HG03442 (cell line): ENCODE measurements at regions not wholly inside any gene's neighbourhood (a gene's known extent, or its start where the extent isn't known, plus 50 kb on each side); places are given as distances from the start of the nearest gene placed in this dataset.
A peak's percentile ranks its signal among the peaks of the same experiment; 100 is the strongest.
"Not testable (repeated sequence)": the region's sequence is repeated elsewhere in the genome, so short reads cannot be mapped to it uniquely, and the experiment has no call there.

ENCODE experiments used
- ATAC-seq: cut with Tn5 transposase; IDR thresholded peaks from one replicate; pipeline ENCODE4 v1.9.1; 2021; ENCODE audit warnings: mild to moderate bottlenecking, moderate library complexity; ENCODE audit not compliant: unreplicated experiment

DNA sequence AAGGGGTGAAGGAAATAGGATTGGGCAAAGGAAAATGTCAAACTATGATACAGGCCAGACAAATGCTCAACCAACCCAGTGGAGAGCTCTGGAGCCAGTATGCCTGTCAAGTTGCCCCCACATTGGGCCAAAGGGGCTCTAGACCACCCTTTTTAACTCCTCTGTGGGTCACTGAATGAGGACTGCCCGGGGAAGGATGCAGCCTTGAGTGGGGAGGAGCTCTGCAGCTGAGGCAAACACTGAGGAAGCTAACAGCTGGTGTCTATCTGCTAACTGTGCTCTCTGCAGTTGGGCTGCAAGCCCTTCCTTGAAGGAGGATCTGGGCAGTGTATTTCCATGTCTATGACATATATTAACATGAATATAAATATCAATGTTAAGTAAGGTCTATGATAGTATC lies 98.4 kb upstream of the PRSS16 start:
- no peak for ATAC-seq

DNA sequence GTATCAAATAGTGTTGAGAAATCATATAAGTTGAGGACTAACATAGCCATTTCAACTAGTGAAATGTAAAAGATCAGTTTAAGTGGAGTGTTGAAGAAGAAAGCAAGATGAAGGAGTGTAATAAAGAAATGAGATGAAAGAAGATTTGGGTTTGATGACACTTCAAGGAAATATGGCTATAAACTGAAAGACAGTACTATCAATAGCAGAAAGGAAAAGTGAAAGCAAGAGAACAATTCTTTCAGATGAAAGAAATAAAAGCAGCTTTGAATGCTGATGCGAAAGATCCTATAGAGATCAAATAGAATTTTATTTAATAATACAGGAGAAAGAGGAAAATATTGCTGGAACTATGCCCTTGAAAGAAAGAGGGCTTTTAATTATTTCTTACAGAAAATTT lies 92.8 kb upstream of the PRSS16 start:
- ATAC-seq: no peak

DNA sequence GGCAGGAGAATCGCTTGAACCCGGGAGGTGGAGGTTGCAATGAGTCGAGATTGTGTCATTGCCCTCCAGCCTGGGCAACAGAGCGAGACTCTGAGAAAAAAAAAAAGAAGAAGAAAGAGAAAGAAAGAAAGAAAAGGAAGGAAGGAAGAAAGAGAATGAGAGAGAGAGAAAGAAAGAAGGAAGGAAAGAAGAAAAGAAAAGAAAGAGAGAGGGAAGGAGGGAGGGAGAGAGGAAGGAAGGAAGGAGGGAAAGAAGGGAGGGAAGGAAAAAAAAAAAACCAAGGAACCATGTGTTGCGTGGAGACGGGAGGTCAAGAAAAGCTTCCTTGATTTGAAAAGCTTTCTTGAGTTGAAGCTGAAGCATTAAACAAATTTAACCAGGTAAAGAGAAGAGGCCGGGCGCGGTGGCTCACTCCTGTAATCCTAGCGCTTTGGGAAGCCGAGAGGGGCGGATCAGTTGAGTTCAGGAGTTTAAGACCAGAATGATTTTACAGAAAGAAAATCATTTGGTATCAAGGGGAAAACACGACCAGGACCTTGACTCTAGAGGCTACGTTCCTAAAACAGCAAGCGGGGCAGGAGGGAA lies 90.5 kb upstream of the PRSS16 start:
- ATAC-seq: no peak

DNA sequence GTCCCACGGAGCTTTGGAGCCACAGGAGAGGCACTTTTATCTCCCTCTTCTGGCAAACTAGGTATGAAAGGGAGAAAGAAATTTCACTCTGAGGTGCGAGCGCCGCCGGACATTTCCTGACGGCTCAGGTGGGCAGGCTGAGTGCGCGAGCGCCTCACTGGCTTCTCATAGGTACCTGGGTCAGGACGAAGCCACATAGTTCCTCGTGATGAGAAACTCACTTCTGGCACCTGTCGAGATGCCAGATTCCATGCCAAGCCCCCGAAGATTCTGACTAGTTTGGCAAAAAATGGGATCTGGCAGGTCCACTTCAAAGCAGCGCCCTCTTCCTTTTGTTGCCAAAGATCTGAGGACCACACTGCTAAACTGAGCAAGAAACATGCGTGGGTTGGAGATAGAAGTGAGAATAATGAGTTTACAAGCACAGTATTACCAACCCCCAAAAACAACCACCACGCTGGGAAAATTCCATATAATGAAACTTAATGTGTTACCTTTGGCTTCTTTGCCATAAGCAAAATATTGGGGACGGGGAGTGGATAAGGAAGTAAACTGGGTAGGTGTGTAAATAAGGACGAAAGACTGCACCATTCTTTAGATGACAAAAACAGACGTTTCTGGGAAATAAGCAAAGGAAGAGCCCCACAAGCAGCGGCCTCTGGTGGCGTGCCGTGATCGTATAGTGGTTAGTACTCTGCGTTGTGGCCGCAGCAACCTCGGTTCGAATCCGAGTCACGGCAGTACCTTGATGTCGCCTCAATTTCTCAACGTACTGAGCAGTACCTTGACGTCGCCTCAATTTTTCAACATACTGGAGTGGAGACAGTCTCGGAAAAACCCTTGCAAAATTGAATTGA lies 89.8 kb upstream of the PRSS16 start:
- peak; percentile 56 for ATAC-seq

DNA sequence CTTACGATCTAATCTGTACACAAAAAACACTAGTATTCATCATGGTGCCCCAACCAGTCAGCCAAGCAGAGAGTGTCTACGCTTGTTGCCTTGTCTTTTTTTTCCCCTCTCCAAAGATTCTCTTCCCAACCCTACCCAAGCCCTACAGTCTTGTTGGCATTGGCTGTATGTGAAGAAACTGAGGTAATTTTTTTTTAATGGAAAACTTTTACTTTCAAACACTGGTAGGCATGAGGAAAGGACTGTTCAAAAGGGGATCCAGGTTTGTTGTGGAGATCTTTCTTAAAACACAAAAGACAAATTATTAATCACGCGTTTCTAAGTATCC lies 89.2 kb upstream of the PRSS16 start:
- ATAC-seq: no peak

DNA sequence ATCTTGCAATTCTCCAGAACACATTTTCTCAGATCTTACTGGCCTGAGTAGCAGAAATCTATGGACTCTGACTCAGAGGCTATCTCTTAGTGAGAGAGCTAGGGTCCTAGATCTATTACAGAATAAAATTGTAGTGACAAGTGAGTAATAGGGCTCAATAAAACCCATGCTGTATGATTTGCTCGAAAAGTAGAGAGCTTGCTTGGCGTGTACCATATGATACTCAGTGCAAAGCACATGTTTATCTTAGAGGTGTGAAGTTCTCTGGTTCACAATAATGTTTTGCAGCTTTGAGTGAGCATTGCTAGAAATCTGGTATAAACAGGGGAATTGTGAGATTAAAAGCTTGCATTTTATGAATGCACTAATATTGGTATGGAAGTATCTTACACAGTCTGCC lies 87.8 kb upstream of the PRSS16 start:
- ATAC-seq: no peak

DNA sequence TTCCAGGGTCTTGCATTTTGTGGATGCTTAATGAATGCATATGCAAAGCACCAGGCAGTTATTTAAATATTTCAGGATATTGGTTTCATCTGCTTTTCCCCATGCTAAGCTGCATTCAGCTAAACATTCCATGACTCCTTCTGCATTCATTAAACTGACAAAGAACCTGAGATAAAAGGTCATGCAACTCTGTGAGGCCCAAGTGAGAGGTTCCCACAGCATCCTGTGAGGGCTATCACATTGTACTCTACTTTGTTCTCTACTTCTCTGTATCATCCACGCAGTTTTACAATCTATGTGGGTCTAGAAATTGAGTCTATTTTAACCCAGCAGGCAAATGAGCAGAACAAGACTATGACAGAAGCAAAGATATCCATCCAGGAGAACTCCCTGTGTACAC lies 86.4 kb upstream of the PRSS16 start:
- ATAC-seq: no peak

DNA sequence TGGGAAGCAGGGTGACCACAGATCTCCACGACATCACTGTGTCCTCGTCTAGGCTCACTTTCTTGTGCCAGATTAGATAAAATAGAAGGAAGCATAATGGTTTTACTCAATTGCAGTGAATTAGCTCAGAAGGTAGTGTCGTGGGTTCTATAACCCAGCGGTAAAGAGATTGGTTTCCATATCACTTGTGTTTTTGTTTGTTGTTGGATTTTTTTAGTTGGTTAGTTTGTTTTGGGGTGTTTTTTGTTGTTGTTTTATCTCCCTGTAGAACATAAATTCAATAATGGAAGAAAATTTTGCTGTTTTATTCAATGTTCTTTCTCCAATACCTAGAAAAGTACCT lies 85.9 kb upstream of the PRSS16 start:
- no peak for ATAC-seq

DNA sequence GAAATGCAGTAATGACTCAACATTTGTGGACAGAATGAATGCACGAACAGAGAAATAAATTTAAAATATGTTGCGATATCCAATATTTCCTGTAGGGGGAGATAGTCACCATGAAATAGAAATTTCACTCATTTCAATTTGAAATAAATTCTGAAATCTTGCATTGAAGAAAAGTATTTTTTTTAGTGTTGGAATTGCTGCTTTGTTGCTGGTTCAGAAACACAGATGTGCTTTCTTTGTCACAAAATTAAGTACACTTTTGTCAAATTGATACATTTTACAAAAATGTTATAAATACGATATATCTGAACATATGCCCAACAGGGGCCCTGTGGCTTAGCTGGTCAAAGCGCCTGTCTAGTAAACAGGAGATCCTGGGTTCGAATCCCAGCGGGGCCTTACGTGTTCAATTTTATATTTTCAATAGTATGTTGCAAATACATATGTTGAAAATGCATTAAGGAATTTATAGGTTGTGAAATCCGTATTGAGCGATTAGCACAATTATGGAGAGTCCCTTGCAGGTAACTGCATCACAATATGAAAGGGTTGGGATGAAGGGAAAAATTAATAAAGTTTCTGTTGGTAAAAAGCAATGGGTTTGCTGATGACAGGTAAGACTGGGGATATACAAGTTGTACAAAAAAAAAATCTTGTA lies 85.4 kb upstream of the PRSS16 start:
- ATAC-seq: no peak

DNA sequence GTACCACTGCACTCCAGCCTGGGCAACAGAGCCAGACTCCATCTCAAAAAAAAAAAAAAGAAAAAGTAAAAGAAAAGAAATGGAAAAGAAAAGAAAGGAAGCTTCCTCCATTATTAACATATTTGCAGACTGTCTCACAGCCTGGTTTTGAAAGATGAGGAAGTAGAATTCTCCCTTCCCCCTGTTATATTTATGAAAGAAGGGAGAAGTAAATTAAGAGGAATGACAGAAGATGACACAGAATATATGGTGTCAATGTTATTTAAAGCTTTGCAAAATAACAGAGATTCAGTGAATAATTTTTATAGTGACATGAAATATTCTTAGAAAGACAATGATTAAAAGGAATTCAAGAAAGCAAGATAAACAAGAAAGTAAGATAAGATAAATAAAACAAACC lies 83.7 kb upstream of the PRSS16 start:
- ATAC-seq: no peak

DNA sequence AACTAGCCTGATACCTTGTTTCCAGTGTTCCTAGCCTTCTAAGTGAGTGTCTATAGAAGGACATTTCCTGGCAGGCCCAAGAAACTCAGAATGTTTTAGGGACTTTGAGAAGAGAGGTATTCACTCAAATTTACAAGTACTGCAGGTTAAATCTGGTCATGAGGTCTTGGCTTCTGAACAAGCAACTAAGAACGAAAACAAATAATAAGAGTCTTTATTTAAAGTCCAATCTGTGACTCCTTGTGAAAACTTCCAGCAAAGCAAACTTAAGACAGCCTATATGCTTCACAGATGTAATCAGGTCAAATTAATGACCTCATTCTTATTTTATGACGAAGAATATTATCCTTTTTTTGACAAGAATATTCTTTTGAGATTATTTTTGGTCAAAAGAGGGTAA lies 79.4 kb upstream of the PRSS16 start:
- no peak for ATAC-seq

DNA sequence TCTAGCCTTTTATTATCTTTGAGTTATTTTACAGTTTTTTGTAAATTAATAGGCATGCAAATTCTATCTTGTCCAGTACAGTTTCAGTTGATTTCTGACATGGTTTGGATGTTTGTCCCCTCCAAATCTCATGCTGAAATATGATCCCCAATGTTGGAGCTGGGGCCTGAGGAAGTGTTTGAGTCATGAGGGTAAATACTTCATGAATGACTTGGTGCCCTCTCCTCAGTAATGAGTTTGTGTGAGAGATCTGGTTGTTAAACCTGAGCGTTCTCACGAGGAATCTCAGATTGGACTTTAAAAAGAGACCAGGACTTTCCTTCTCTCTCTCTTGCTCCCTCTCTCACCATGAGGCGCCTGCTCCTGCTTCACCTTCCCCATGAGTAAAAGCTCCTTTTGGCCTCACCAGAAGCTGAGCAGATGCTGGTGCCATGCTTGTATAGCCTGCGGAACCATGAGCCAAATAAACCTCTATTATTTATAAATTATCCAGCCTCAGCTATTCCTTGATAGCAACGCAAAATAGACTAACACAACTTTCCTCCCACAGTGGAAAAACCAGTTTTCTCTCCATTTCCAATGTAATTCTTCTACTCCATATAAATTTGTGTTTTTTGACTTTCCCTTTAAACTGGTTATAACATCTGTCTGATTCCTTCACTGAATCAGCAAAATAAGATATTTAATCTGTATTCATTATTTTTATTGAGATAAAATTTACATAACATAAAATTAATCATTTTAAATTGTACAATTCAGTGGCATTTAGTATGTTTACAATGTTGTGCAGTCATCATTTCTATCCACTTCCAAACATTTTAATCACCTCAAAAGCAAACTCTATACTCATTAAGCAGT lies 78.7 kb upstream of the PRSS16 start:
- no peak for ATAC-seq

DNA sequence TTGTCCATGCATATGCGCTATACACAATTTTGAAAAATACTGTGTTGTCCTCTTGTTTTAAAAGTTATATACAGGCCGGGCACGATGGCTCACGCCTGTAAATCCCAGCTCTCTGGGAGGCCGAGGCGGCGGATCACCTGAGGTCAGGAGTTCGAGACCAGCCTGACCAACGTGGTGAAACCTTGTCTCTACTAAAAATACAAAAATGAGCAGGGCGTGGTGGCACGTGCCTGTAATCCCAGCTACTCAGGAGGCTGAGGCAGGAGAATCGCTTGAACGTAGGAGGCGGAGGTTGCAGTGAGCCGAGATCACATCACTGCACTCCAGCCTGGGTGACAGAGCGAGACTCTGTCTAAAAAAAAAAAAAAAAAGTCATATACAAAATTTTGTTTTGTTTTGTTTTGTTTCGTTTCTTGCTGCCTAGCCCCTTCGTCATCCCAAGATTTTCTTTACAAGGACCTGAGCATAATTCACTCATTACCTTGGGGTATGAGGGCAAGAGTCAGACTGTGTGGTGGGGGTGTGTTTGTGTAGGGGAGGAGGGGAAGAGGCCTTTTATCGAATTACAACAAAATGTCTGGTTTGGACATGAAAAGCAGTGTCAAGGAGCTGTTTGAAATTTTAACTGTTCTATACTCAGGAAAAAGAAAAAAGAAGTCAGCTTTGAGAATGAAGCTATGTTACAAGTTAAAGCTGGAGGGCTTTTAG lies 74.8 kb upstream of the PRSS16 start:
- ATAC-seq: not testable (repeated sequence)

DNA sequence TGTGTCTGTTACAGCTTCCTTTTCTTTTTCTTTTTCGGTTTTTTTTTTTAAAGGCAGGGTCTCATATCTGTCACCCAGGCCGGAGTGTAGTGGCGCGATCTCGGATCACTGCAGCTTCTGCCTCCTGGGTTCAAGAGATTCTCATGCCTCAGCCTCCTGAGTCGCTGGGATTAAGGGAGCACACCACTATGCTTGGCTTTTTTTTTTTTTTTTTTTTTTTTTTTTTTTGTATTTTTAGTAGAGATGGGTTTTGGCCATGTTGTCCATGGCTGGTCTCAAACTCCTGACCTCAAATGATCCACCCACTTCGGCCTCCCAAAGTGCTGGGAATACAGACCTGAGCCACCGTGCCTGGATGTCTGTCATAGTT lies 74.3 kb upstream of the PRSS16 start:
- ATAC-seq: not testable (repeated sequence)

DNA sequence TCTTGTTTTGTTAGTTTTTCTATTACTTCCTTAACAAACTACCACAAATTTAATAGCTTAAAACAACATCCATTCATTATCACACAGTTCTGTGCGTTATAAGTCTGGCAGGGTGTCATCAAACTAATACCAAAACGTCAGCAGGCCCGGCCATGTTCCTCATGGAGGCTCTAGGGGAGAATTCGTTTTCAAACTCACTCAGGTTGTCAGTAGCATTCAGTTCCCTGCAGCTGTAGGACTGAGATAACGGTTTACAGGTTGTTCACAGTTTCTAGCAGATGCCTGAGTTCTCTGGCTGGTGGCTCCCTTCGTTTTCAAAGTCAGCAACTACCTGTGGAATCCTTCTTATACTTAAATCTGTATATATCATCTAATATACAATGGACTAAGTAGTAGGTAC lies 72.5 kb upstream of the PRSS16 start:
- no peak for ATAC-seq

DNA sequence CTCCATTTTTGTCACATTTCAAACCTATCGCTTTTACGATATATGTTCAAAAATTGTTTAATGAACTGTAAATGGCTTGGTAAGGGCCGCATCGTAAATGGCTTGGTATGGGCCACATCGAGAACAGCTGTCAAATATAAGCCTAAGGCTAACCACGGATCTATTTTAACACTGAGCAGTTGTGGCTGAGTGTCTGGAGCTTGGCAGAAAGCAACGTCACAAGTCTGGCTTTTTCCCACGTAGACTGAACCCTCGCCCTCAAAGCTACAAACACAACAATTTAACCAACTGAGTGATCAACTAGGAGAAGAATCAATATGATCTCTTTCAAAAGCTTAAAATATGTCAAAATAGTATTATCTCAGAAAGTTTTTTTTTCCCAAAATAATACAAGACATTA lies 71.4 kb upstream of the PRSS16 start:
- ATAC-seq: no peak

DNA sequence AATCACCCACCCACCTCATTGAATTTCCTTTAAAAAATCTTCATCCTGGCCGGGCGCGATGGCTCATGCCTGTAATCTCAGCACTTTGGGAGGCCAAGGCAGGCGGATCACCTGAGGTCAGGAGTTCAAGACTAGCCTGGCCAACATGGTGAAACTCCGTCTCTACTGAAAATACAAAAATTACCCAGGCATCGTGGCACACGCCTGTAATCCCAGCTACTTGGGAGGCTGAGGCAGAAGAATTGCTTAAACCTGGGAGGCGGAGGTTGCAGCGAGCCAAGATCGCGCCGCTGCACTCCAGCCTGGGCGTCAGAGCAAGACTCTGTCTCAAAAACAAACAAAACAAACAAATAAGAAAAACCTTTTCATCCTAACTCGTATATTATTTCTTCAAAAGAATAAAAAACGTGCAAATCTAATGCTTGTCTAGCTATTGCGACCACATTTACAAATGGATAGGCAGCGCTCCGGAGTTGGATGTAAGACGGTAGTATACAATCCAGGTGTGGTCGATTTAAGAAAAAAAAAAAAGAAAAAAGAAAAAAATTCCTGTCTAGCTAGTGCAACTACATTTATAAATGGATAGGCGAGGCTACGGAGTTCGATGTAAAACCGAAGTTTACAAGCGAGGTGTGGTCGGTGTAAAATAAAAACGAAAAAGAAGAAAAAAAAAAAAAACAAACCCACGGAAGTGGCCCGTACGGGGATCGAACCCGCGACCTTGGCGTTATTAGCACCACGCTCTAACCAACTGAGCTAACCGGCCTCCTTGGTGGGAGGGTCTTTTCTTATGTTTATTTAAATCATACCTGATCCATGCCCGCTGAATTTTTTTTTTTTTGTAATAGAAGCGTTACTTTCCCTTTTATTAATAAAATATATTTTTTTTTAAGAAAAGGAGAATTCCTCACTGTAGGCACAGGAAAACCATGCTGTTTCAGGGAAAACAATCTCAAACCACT lies 70.7 kb upstream of the PRSS16 start:
- ATAC-seq: peak; percentile 36

DNA sequence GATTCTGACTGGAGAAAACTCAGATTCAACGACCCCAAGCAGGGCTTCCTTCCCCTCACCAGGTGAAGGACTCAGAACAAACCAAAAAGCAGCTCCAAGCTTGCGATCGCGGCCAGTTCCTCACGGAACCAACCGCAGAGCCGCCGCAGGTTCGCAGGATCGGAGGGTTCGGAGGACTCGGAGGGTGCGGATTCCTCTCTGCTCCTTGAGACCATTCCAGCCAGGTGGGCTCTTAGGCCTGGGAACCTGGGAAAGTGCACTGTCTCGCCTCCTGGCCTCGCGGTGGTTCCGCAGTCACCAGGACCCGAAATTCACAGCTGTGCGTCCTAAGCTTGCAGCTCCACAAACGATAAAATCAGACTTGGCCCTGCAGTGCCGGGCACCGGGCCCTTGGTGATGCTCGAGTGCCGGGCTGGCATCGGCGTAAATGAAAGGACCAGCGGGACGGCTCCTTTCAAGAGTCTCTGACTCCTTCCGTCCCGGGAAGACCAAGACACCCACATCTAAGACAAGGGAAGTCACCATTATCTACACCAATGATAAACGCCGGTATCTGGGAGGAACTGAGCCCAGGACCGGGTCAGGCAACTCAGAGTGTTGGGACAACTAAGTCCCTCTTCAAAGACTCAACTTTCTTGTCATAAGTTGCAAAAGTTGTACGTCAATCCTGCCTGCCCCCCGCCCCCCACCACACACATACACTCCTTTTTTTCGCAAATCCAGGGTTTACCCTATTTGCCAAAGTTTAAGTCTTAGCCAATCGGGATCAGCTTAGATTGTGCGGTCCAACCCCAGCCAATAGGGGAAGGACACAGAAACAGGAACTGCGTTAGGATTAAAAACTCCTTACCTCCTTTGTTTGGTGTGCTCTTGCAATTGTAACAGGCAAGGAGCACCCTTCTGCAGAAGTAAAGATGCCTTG lies 69.8 kb upstream of the PRSS16 start:
- peak; percentile 70 for ATAC-seq

DNA sequence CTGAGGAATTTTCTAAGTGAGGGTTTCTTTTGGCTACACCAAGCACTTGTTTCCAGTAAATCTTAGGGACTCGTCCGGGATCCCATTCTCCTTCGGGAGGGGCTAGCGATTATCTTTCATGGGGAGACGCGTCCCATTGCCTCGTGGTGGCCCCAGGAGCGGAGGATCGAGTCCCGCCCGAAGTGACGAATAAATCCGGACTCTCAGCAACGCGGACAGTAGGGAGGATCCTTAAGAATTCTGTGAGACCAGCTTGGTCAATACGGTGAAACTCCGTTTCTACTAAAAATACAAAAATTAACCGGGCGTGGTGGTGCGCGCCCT lies 69.1 kb upstream of the PRSS16 start:
- no peak for ATAC-seq
